G401 (cell line): ENCODE measurements at regions not wholly inside any gene's neighbourhood (a gene's known extent, or its start where the extent isn't known, plus 50 kb on each side); places are given as distances from the start of the nearest gene placed in this dataset.

Source experiments
- DNase-seq: peaks from one replicate; pipeline ENCODE4 v3.0.0-alpha.2; 2015; ENCODE audit warnings: low spot score
- in situ Hi-C: cut with HindIII; loops from 2 replicates; pipeline ENCODE4 v1.10.0; 2016; ENCODE audit warnings: low sequenced_read_pairs, mixed read lengths

DNA sequence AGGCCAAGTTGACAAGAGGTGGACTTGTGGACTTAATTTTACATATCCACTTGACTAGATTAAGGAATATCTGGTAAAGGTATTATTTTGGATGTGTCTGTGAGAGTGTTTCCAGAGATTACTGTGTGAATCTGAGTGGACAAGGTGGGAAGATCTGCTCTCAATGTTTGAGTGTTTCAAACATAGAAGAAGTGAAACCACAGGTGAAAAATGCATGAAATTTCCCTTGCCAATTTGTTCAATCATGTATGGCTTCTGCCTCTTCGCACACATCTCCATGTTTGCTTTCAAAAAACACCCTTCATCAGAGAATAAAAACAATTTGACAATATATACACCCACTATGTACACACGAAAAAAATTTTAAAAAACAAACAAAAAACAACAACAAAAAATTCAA lies 152.7 kb downstream of the SALL1 start:
- no peak for DNase-seq
- in situ Hi-C loops = no loop called here

DNA sequence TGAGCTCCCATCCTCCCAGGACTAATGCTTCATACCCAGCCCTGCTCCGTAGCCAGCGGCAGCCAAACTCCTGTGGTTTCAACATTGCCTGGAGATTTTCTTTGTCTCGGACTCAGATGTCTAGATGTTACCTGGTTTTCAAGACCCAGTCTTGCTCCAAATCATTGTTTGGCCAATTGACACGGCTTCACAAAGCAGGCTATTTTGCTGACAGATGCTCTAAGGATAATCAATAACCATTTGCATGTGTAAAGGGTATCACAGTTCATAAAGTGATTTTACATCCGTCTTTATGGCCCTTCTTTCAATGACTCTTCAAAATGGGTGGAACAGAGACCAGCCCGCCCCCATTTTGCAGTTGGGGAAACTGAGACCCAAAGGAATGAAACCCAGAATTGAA lies 153.4 kb downstream of the SALL1 start:
- DNase-seq = no peak
- in situ Hi-C loops = no loop called here

DNA sequence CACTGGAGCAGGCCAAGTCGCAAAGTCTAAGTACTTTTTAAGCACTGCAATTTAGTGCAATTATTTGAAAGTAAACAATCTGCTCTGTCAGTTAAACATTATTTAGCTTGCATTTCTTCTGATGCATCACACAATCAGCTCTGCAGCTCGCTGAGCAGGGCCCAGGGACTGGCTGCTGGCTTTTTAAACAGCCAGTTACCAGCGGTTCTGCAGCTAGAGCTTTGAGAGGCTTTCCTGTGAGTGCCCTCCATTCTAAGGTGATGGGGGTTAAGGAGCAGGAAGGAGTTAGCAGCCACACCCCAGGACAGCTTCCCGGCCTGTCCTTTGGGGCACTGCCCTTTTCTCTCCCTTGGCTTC lies 154.3 kb downstream of the SALL1 start:
- no peak for DNase-seq
- in situ Hi-C loops = no loop called here

DNA sequence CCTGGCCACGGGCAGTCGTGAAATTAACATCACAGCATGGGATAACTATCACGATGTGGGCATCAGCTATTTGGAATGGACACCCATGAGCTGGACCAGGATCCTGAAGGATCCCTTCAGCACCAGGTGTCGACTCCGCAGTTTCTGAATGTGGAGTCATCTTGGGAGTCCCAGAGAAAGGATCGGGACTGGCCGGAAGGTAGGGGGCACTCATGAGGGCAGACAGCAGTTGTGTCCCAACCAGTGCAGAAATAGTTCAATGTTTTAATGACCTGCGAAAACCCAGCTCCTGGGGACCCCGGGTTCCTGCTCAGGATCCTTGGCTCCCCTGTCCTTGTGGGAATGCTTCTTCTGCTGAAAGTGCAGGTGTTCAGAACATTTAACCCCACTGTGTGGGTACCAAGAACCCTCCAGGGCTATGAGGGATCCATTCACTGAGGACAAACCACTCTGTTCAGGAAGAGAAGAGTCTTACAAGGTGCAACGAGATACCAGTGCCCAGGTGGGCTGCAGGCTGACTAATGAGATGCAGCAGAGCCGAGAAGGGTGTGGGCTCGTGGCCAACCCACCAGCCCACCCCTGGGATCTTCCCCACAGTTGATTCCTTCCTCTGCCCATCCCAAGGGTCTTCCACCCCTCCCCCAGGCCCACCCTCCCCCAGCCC lies 154.8 kb downstream of the SALL1 start:
- no peak for DNase-seq
- in situ Hi-C loops = no loop called here

DNA sequence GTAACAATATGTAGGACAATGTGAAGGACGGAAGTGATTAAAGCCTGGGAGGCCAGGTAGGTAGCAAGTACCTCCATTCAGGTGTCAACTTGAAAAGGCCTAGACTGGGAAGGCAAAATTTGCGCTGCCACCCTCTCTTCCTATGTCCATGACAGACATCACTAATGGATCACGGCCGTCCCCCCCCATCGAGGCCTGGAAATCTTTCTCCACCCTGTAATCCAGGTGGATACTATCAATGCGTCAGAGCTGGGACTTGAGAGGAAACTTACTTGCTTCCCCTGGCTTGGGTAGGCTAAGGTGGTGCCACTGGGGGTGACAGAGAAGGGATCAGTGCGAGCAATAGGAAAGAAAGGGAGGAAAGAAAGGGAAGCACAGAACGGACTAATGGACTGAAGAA lies 156.1 kb downstream of the SALL1 start:
- DNase-seq = no peak
- in situ Hi-C loops = no loop called here

DNA sequence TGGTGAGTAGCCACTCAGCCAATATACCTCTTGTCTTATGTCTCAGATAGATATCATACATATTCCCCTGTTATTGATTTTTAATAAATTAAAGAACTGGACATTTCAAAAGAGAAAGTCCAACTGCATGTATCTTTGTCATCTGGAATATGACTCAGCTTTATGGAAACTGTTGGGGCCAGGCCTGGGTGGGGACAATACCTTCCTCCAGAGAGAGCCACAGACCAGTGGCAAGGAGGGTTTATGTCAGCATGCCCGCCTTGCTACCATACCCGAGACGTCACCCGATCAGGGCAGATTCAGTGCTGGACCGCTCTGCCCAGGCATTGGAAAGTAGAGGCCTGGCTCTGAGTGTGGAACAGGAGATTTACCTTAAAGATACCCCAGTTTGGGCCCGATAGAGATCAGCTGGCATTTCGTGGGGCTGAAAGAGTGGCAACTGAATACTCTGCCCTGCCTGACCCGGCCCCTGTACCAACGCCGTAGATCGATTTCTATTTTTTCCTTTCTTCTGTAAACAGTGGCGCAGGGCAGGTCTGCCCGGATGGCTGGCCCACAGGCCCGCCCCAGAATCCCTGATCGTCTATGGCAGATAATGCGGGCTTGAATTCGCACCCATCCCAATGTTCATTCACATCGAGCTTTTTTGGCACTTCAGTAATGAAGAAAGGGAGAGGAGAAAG lies 158.6 kb downstream of the SALL1 start:
- in situ Hi-C loops = no loop called here
- no peak for DNase-seq

DNA sequence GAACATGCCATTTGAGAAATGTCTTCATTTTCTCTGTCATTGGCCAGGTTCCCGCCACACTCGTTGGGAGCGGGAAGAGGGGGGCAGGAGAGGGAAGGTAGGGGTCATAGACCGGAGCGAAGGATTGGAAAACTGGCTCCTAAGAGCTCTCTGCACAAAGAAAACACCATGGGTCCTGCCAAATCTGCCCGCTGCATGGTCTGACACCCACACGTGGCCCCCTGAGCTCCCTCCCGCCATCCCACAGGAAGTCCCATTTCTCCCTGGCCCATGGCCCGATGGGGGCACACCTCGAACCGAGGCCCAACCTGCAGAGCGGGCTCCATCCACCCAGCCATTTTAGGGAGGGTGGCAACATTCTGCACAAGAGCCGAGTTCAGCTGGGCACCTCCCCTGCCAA lies 159.6 kb downstream of the SALL1 start:
- in situ Hi-C loops = no loop called here
- no peak for DNase-seq

DNA sequence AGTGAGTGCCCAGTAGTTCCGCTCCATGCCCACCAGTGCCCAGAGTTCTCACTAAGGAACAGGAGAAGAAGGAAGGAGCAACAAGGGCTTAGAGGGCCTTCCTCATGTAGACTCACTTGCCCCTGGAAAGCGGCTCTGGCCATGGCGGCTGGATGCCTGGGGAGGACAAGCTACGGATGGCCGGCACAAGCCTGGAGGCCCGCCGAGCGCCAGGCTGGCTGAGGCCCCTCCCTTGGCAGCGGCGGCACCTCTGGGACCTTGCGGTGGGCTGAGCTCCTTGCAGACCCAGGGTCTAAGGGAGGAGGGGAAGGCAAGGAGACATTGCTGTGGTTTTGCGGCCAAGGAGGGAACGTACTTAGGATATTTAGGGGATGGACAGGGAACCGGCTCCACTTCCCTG lies 160.1 kb downstream of the SALL1 start:
- in situ Hi-C loops = no loop called here
- no peak for DNase-seq

DNA sequence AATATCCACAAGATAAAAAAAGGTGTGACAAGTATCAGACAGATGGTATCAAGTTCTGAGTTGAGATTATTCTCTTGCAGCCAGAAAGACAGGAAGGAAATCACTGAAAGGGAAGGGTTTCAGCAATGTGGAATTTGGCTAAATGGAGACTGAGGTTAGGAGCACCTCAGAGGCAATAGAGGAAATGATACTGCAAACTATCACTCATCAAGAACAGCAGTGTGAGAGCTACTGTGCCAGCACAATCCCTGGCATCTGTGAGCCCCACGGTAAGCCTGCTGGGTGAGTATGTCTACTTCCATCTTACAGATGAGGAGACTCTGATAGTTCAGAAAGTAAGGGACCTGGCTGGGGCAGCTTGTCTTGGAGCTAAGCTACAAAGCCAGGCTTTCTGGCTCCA lies 162.0 kb downstream of the SALL1 start:
- in situ Hi-C loops = no loop called here
- DNase-seq = no peak

DNA sequence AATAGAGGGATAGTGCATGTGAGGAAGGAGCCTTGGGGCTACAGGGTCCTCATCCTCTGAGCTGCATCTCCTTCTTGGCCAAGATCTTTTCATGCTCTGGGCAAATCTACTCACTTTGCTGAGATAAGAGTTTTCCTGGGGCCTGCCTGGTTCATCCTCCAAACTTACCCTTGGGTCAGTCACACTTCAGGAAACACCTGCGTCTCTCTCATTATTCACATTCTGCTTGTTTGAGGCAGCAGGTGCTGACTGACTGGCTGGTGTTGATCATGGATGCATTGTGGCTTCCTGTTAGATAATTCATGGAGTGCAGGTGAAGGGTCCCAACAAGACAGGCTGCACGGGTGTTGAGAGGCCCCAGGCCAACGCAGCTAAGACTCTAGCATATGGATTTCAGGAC lies 162.6 kb downstream of the SALL1 start:
- in situ Hi-C loops = no loop called here
- DNase-seq = no peak

DNA sequence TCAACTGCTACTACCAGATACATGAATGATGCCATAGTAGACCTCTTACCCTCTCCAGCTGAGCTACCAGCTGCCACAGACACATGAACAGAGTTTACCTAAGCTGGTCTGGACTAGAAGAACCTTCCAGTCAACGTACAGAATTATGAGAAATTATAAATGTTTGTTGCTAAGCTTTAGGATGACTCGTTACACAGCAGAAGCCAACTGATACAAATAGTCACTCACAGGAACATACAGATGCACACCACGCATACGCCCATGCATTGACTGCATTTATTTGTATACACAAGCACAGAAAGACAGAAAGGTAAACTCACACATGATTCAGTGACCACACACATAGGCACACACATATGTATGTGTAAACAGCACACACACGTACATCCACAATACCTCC lies 164.6 kb downstream of the SALL1 start:
- DNase-seq = no peak
- in situ Hi-C loops = no loop called here

DNA sequence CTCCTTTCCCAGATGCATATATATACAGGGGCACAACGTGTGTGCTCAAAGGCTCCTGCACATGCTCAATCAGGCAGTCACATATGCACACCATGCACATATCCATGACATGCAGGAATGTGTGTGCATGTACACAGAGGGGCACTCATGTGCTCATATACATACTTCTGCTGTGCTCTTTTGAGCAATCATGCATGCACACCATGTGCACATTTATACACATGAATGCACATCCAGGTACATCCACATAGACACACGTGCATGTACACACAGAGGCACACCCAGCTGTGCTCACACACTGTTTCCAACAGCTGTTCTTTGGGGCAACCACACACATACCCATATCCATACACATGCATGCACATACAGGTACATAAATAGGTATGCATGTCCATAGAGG lies 165.3 kb downstream of the SALL1 start:
- no peak for DNase-seq
- in situ Hi-C loops = no loop called here

DNA sequence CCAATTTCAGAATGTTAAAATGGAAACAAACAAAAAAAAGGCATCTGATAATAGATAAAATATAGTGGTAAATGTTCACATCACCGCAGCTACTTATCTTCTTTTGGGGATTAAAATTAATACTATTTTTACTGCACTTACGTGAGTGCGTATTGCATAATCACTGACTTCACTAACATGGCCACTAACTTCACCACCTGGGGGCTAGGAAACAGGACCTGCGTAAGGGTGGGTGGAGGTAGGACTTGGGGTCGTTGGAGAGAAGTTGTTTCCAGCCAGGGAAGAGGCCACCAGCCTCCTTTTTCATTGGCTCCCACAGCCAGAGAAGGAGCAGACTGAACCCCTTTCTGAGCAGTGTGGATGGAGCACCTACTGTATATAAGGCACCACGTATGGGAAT lies 166.4 kb downstream of the SALL1 start:
- in situ Hi-C loops = no loop called here
- DNase-seq = no peak

DNA sequence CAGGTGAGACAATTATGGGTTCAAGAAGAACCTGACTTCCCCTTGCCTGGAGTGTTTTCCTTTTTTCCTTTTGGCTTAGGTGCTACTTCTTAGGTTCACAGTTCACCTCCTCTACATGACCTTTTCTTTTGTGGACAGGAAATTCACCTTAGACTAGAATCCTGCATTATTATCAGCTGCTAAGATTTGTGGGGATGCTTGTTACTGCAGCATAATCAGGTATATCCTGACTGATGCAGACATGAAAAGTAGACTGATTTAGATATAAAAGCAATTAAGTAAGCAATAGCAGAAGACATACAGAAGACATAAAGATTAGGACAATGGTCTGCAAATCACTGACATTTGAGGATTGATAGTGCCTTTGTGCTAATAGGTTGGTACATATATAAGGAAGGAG lies 168.3 kb downstream of the SALL1 start:
- in situ Hi-C loops = no loop called here
- DNase-seq = no peak

DNA sequence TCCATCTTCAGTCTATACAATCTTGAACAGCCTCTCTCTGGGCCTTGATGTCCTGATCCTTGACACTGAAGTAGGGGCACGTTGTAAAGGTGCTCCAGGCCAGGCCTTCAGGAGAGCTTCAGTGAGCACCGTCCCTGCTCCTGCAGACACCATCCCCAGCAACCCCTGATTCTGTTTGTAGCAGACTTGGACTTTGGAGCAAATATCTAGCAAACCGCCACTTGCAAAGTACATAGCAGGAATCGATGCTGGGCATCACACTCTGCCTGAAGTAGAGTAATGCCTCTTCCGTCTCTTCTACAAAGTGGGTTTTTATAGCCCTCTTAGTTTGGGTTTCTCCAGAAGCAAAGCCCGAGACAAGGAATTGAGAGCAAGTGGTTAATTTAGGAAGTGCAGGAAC lies 169.1 kb downstream of the SALL1 start:
- DNase-seq = no peak
- in situ Hi-C loops = no loop called here

DNA sequence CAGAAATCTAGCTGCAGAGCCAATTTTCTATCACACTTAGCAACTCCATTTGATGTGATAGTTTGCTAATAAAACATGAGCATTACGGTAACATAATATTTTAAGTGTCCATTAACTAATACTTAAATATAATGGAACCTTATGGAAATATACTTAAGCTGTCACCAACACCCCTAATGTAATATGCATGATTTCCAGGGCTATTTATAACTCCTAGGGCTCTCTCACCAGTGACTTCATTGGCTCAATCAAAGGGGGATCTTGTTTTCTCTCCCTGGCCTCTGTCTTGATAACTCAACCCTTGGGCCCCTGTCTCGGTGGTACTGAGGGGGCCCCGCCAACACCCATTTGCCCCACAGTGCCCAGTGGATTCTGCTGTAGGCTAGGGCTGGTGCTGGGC lies 170.4 kb downstream of the SALL1 start:
- in situ Hi-C loops = no loop called here

DNA sequence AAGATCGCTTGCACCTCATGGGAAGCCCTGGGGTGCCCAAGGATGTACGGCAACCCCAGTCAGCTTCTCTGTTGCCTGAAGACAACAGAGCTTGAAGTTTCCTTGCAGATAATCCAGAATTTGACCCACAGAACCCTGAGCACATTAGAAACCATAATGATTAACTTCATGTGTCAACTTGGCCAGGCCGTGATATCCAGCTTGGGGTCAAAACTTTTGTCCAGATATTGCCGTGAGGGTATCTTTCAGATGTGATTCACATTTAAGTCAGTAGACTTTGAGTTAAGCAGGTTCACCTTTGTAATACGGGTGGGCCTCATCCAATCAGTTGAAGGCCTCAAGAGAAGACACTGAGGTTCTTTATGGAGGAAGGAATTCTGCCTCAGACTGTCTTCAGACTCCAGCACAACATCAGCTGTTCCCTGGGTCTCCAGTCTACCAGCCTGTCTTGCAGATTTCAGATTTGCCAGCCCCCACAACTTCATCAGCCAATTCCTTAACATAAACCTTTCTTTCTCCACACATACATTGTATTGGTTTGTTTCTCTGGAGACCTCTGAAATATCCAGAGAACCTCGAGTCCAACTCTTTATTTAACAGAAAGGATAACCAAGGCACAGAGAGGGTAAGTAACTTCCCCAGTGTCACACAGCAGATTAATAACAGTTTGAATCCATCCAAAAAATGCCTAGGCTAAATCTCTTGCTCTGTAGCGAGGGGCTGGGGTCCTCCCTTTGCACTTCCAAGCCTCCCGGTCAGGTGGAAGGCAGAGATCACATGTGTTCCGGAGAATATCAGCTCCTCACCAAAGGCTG lies 171.1 kb downstream of the SALL1 start:
- no peak for DNase-seq
- in situ Hi-C loops = no loop called here

More for the DNA sequence above, 170.4 kb downstream of the SALL1 start:
- no peak for DNase-seq

DNA sequence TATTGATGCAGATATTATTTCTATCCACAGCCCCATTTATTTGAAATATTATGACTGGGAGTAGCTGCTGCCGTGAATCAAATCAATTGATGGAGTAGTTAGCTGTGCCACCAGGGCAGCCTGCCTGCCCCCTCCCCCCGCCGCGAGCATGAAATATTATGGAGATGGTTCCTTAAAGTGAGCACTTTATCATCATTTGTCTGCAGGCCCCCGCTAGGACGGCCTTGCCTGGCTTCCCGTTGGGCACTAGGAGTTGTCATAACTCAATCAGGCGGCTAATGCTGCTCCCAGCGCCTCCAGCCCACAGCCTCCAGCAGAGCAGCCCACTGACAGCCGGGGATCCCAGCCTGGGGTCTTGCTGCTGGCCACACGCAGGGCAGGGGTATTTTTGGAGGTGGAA lies 173.9 kb downstream of the SALL1 start:
- in situ Hi-C loops = no loop called here
- DNase-seq = no peak

DNA sequence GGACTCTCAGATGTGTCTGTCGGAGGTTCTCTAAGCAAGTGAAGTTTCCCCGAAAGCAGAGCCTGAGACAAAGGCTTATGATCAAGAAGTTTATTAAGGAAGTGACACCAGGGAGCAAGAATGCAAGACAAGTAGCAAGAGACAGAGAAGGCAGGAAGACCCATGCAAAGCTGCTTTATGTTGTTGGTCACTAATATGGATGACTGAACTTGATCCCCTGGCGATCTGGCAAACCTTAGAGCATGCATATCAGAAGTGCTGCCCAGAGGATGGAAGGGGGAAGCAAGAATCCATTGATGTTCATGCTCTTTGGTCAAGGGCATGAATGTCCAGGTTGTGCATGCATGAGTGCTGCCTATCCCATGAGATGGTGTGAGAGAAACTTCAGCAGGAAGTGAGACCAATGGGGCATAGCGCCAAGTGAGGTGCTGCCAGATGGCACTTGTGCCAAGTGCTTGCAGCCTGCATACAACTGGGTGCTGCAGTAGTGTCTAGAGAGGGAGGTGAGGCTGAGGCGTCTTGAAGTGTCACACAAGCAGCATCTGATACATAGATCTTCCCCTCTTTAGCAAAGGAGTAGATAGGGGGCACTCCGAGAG lies 176.5 kb downstream of the SALL1 start:
- DNase-seq = no peak
- in situ Hi-C loops = no loop called here

DNA sequence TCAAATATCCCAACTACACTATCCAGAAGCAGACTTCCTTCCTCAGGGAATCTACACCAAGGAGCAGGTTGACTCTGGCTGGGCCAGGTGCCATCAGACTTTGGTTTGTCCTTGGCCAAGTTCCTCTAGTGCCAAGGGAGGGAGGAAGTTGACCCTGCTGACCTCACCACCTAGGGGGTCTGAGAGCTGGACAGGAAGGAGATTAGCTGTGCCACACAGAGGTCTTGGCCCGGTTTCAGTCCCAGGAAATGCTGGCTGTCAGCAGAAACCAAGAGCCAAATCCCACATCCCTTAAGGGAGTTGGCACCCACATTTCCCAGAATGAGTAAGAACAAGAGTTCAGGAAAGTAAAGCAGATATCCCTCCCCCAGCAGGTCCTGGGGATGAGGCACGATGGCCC lies 178.2 kb downstream of the SALL1 start:
- DNase-seq = no peak
- in situ Hi-C loops = no loop called here
